Stomach (tissue), 8 donors: ENCODE measurements at regions not wholly inside any gene's neighbourhood (a gene's known extent, or its start where the extent isn't known, plus 50 kb on each side); places are given as distances from the start of the nearest gene placed in this dataset.
A peak's percentile ranks its signal among the peaks of the same experiment; 100 is the strongest.

ENCODE experiments used
- DNase-seq, 2 donors: peaks; one replicate each; pipeline versions ENCODE4 v3.0.0 to v3.0.0-alpha.2; 2013 to 2019
- H3K27ac ChIP-seq, 5 donors: fragments of 200-600 bp in 4 of 5; sonication (generic) in 4 of 5; one replicate each; pipeline ENCODE4 v1.5.1; 2013 to 2019; ENCODE audit warnings: mild to moderate bottlenecking in 1 of 5, moderate library complexity in 1 of 5
- H3K27me3 ChIP-seq, 3 donors: fragments of 200-600 bp; sonication (generic); one replicate each; pipeline ENCODE4 v1.5.1; 2017 to 2019; ENCODE audit warnings: mixed run types in 1 of 3
- H3K36me3 ChIP-seq, 4 donors: fragments of 200-600 bp; sonication (generic); 1 replicate in 3 of 4; 2 replicates in 1 of 4; pipeline ENCODE4 v1.5.1; 2016 to 2019
- H3K4me1 ChIP-seq, 4 donors: fragments of 200-600 bp; sonication (generic); one replicate each; pipeline ENCODE4 v1.5.1; 2016 to 2019
- H3K4me3 ChIP-seq, 4 donors: fragments of 200-600 bp; sonication (generic) in 3 of 4; one replicate each; pipeline ENCODE4 v1.5.1; 2016 to 2019; ENCODE audit warnings: mild to moderate bottlenecking in 1 of 4
- H3K9me3 ChIP-seq, 4 donors: fragments of 200-600 bp; sonication (generic); one replicate each; pipeline ENCODE4 v1.5.1; 2016 to 2019
- CTCF ChIP-seq, 7 experiments: fragments of 450-650 bp in 4 of 7; fragments of 200-600 bp in 3 of 7; sonication (generic) in 3 of 7; IDR thresholded peaks; one replicate each; pipeline ENCODE4 v1.5.1; 2016 to 2019; ENCODE audit warnings: antibody characterized with exemption in 7 of 7, control low read depth in 2 of 7, mild to moderate bottlenecking in 1 of 7
- EP300 ChIP-seq: sonication (generic); formaldehyde crosslinking; IDR thresholded peaks from one replicate; pipeline ENCODE4 v1.6.1; 2017; ENCODE audit warnings: antibody characterized with exemption
- POLR2A ChIP-seq, 4 donors: fragments of 450-650 bp; IDR thresholded peaks; one replicate each; pipeline ENCODE4 v1.6.1; 2016; ENCODE audit warnings: antibody characterized with exemption in 4 of 4, control low read depth in 2 of 4, mild to moderate bottlenecking in 1 of 4, moderate library complexity in 1 of 4
- POLR2AphosphoS5 ChIP-seq, 3 donors: sonication (generic); formaldehyde crosslinking; IDR thresholded peaks; one replicate each; pipeline ENCODE4 v1.6.1; 2016; ENCODE audit warnings: antibody characterized with exemption in 3 of 3
- WGBS, 5 donors: extraction: QIAGEN DNeasy Blood & Tissue Kit in 3 of 5; methylation state at CpG; one replicate each; pipeline versions ENCODE4 v1.1.5 to v1.1.7; 2013 to 2018; 5-methylcytosine and 5-hydroxymethylcytosine counted together
- intact Hi-C: fragments of 100-400 bp; cut with DNase I; formaldehyde crosslinking; loops from one replicate; pipeline ENCODE4 v1.15.1; 2023; ENCODE audit warnings: low total_unique reads
- donor health status: healthy with polysubstance abuse.
- donor health status: Bipolar disorder and iron deficiency.
- donor health status: healthy.

DNA sequence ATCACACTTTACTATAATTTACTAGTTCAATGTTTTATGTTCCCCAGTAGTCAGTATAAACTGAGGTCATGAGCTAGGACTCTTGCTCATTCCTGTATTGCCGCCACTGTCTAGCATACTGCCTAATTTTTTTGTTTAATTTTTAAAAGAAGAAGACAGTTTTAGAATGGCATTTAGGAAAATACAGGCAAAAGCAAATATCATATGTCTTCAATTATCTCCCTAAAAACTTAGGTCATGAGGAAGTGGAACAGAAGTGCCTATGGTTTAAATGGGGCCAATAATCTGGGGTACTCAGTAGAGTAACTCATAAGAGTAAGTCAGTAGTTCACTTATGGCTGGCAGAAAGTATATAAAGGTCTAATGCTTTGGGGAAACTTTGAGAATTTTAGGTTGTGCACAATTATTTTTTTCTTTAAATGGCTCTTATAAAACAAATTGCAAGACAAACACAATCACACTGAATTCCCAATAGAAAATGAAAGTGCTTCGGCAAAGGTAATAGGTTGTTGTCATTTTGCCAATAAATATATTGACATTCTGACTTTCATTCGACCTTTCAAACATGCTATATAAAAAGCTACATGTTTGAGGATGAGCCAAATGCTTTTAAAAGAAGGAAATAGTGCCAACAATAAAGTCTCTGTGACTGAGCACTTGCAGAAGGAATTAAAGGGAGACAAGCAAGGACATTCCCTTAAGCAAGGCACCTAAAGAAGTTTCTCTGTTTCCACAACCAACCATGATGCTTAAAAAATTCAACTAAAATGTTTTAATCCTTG lies 390.1 kb downstream of the PDGFC start:
- H3K9me3 ChIP-seq = no peaks in the 10 kb centered on the region
- no peak for DNase-seq
- no peaks in the 10 kb centered on the region for H3K27me3 ChIP-seq
- H3K4me1 ChIP-seq = peaks cover 0 to 11% (median 0%) of the 10 kb centered on the region in 4 donors
- H3K36me3 ChIP-seq = no peaks in the 10 kb centered on the region
- peak overlapping the region in 1 of 4 donors; percentile 10 for H3K4me3 ChIP-seq
- no peak overlapping the region for H3K27ac ChIP-seq
- intact Hi-C loops = no loop called here
- no peak for TF ChIP-seq EP300
- TF ChIP-seq POLR2A (IDR thresholded peaks at IDR 0.05) = no peak
- TF ChIP-seq CTCF (IDR thresholded peaks at IDR 0.05) = no peak
- no peak for TF ChIP-seq POLR2AphosphoS5 (IDR thresholded peaks at IDR 0.05)
- WGBS, 5 donors = 43 to 50% (median 45%) methylated on average over 3 of the region's 3 CpGs

- Histone ChIP-seq H3K27me3 (no peaks in the 10 kb centered on the region), H3K27ac (no peak overlapping the region), H3K4me1 (peaks cover 0 to 11% (median 0%) of the 10 kb centered on the region in 4 donors), H3K4me3 (no peak overlapping the region), H3K36me3 (no peaks in the 10 kb centered on the region), H3K9me3 (no peaks in the 10 kb centered on the region)
- DNase-seq = no peak
- intact Hi-C loops = no loop called here
- TF ChIP-seq EP300 (no peak), POLR2A (IDR thresholded peaks at IDR 0.05) (no peak), CTCF (IDR thresholded peaks at IDR 0.05) (no peak), POLR2AphosphoS5 (IDR thresholded peaks at IDR 0.05) (no peak)
Measured at GRCh38 chr4:156578713-156579112, 392.9 kb downstream of the PDGFC start.

- Histone ChIP-seq H3K36me3 (no peaks in the 10 kb centered on the region), H3K4me3 (no peak overlapping the region), H3K9me3 (no peaks in the 10 kb centered on the region), H3K4me1 (peaks cover 0 to 11% (median 0%) of the 10 kb centered on the region in 4 donors), H3K27me3 (no peaks in the 10 kb centered on the region), H3K27ac (no peak overlapping the region)
- no peak for TF ChIP-seq CTCF (IDR thresholded peaks at IDR 0.05)
- TF ChIP-seq POLR2AphosphoS5 (IDR thresholded peaks at IDR 0.05) = no peak
- TF ChIP-seq EP300 = no peak
- TF ChIP-seq POLR2A (IDR thresholded peaks at IDR 0.05) = no peak
- no peak for DNase-seq
- WGBS, 5 donors = 15 to 39% (median 32%) methylated on average over 4 of the region's 4 CpGs
- intact Hi-C loops = no loop called here
Measured at GRCh38 chr4:156578005-156578404, 393.6 kb downstream of the PDGFC start.

GRCh38 chr4:156576946-156577345 lies 394.7 kb downstream of the PDGFC start:
- WGBS, 5 donors = 82 to 90% (median 86%) methylated on average over 2 of the region's 2 CpGs
- H3K27ac ChIP-seq = no peak overlapping the region
- no peak for TF ChIP-seq CTCF (IDR thresholded peaks at IDR 0.05)
- H3K4me3 ChIP-seq = no peak overlapping the region
- DNase-seq = no peak
- H3K4me1 ChIP-seq = peaks cover 0 to 7% (median 0%) of the 10 kb centered on the region in 4 donors
- intact Hi-C loops = no loop called here
- H3K36me3 ChIP-seq = no peaks in the 10 kb centered on the region
- no peaks in the 10 kb centered on the region for H3K27me3 ChIP-seq
- H3K9me3 ChIP-seq = no peaks in the 10 kb centered on the region
